OCI-LY1 (cell line): ENCODE measurements at regions not wholly inside any gene's neighbourhood (a gene's known extent, or its start where the extent isn't known, plus 50 kb on each side); places are given as distances from the start of the nearest gene placed in this dataset.

Source experiments
- CTCF ChIP-seq: fragments of 200-600 bp; sonication (generic), shearing (Covaris generic); IDR thresholded peaks from 2 replicates; pipeline ENCODE4 v1.5.1; 2017; ENCODE audit warnings: mild to moderate bottlenecking, antibody characterized with exemption, low read length, moderate library complexity, mixed read lengths
- EZH2 ChIP-seq: fragments of 200-600 bp; sonication (generic), shearing (Covaris generic); IDR thresholded peaks from 2 replicates; pipeline ENCODE4 v1.8.0; 2017; ENCODE audit warnings: borderline replicate concordance, mixed run types, mild to moderate bottlenecking, antibody characterized with exemption, low read length, moderate library complexity, mixed read lengths

- no peak for TF ChIP-seq CTCF
- TF ChIP-seq EZH2 = no peak
Observed at GRCh38 chr20:48214601-48215000, 429.3 kb upstream of the SULF2 start.
